Keratinocyte (primary cell): ENCODE measurements at regions not wholly inside any gene's neighbourhood (a gene's known extent, or its start where the extent isn't known, plus 50 kb on each side); places are given as distances from the start of the nearest gene placed in this dataset.

Experiments
- DNase-seq: peaks from one replicate; pipeline ENCODE4 v3.0.0-alpha.2; 2011; ENCODE audit warnings: low read depth, missing footprints, low spot score
- FAIRE-seq: peaks from 2 replicates; lab custom pipeline; 2011; peaks lifted over from hg19 to GRCh38; lab: Jason Lieb, UNC
- H2AFZ ChIP-seq: 2 replicates; pipeline ENCODE4 v1.6.0; 2012; ENCODE audit warnings: low read length, control low read depth, inconsistent platforms; ENCODE audit not compliant: control insufficient read depth
- H3K27ac ChIP-seq: 2 replicates; pipeline ENCODE4 v1.5.1; 2011; ENCODE audit warnings: low read length; ENCODE audit not compliant: control insufficient read depth, insufficient read depth
- H3K27me3 ChIP-seq: 3 replicates; pipeline ENCODE4 v1.6.0; 2011; ENCODE audit warnings: low read length; ENCODE audit not compliant: control insufficient read depth, insufficient read depth; ENCODE audit errors: extremely low read depth
- H3K36me3 ChIP-seq, 2 experiments: 2 replicates in 1 of 2; 3 replicates in 1 of 2; pipeline ENCODE4 v1.5.1; 2011; ENCODE audit warnings: low read length in 2 of 2, mild to moderate bottlenecking in 1 of 2; ENCODE audit not compliant: control insufficient read depth in 2 of 2, insufficient read depth in 2 of 2; ENCODE audit errors: extremely low read depth in 1 of 2
- H3K4me1 ChIP-seq: 3 replicates; pipeline ENCODE4 v1.5.1; 2011; ENCODE audit warnings: low read length; ENCODE audit not compliant: control insufficient read depth, insufficient read depth; ENCODE audit errors: extremely low read depth
- H3K4me2 ChIP-seq: 3 replicates; pipeline ENCODE4 v1.6.0; 2011; ENCODE audit warnings: low read depth, low read length; ENCODE audit not compliant: control insufficient read depth, insufficient read depth; ENCODE audit errors: extremely low read depth
- H3K4me3 ChIP-seq, 3 experiments: fragments of 200-600 bp in 1 of 3; sonication (generic) in 1 of 3; 2 replicates in 2 of 3; 3 replicates in 1 of 3; pipeline ENCODE4 v1.5.1; 2011 to 2016; ENCODE audit warnings: low read length in 3 of 3, mild to moderate bottlenecking in 3 of 3, control low read depth in 2 of 3, inconsistent platforms in 1 of 3, low read depth in 1 of 3, mixed read lengths in 1 of 3, mixed run types in 1 of 3, moderate library complexity in 1 of 3; ENCODE audit not compliant: control insufficient read depth in 2 of 3, insufficient read depth in 2 of 3; ENCODE audit errors: extremely low read depth in 1 of 3
- H3K79me2 ChIP-seq: 2 replicates; pipeline ENCODE4 v1.6.0; 2012; ENCODE audit warnings: low read length; ENCODE audit not compliant: control insufficient read depth, insufficient read depth
- H3K9ac ChIP-seq: 3 replicates; pipeline ENCODE4 v1.6.0; 2011; ENCODE audit warnings: low read length; ENCODE audit not compliant: control insufficient read depth, insufficient read depth; ENCODE audit errors: extremely low read depth
- H3K9me1 ChIP-seq: 3 replicates; pipeline ENCODE4 v1.6.0; 2011; ENCODE audit warnings: low read length; ENCODE audit not compliant: control insufficient read depth, insufficient read depth; ENCODE audit errors: extremely low read depth
- H3K9me3 ChIP-seq: 2 replicates; pipeline ENCODE4 v1.5.1; 2012; ENCODE audit warnings: low read depth, low read length; ENCODE audit not compliant: control insufficient read depth
- H4K20me1 ChIP-seq: 3 replicates; pipeline ENCODE4 v1.6.0; 2011; ENCODE audit warnings: low read length; ENCODE audit not compliant: control insufficient read depth, insufficient read depth; ENCODE audit errors: extremely low read depth
- EZH2 ChIP-seq: IDR thresholded peaks from one replicate; pipeline ENCODE4 v1.6.1; 2012; ENCODE audit warnings: inconsistent platforms, mild to moderate bottlenecking, low read length, moderate library complexity
- dilution Hi-C: fragments of 300-500 bp; cut with MboI; formaldehyde crosslinking; loops from one replicate; pipeline ENCODE4 v1.7.0; 2020; ENCODE audit warnings: low sequenced_read_pairs; ENCODE audit not compliant: extremely low pct_ligation_motif_present
- TF ChIP-seq, protein P1 (sequence below), 3 experiments: IDR thresholded peaks in 1 of 3; conservative IDR thresholded peaks in 1 of 3; optimal IDR thresholded peaks in 1 of 3; 2 replicates in 2 of 3; 3 replicates in 1 of 3; pipeline versions ENCODE3 to v1.5.1; 2011; ENCODE audit warnings: low read length in 3 of 3, mild to moderate bottlenecking in 3 of 3, moderate library complexity in 2 of 3, control low read depth in 1 of 3, inconsistent platforms in 1 of 3; ENCODE audit not compliant: insufficient read depth in 2 of 3; ENCODE audit errors: extremely low read depth in 1 of 3

DNA sequence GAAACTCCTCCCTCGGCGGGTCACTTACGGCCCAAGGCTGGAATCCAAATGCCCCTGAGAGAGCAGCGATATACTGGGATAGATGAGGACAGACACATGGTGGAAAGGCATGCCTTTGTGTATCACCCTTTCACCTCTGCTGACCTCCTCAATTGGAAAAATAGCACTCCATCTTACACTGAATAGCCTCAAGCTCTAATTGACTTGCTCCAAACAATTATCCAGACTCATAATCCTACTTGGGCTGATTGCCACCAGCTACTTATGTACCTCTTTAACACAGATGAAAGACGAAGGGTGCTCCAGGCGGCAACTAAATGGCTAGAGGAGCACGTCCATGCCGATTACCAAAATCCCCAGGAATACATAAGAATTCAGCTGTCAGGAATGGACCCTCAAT lies 1142.2 kb downstream of the ARAP2 start:
- Histone ChIP-seq H3K9me1 (no peaks in the 10 kb centered on the region), H3K27me3 (no peaks in the 10 kb centered on the region), H3K4me1 (no peaks in the 10 kb centered on the region), H3K4me3 (no peak overlapping the region), H2AFZ (no peak overlapping the region), H3K9ac (no peak overlapping the region), H3K27ac (no peak overlapping the region), H4K20me1 (no peaks in the 10 kb centered on the region), H3K79me2 (no peaks in the 10 kb centered on the region), H3K4me2 (no peak overlapping the region), H3K9me3 (no peaks in the 10 kb centered on the region), H3K36me3 (no peaks in the 10 kb centered on the region)
- DNase-seq (no peak), FAIRE-seq (no peak)
- no peak for TF ChIP-seq EZH2
- TF ChIP-seq, protein P1, sequence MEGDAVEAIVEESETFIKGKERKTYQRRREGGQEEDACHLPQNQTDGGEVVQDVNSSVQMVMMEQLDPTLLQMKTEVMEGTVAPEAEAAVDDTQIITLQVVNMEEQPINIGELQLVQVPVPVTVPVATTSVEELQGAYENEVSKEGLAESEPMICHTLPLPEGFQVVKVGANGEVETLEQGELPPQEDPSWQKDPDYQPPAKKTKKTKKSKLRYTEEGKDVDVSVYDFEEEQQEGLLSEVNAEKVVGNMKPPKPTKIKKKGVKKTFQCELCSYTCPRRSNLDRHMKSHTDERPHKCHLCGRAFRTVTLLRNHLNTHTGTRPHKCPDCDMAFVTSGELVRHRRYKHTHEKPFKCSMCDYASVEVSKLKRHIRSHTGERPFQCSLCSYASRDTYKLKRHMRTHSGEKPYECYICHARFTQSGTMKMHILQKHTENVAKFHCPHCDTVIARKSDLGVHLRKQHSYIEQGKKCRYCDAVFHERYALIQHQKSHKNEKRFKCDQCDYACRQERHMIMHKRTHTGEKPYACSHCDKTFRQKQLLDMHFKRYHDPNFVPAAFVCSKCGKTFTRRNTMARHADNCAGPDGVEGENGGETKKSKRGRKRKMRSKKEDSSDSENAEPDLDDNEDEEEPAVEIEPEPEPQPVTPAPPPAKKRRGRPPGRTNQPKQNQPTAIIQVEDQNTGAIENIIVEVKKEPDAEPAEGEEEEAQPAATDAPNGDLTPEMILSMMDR (optimal IDR thresholded peaks at IDR 0.05 in 1 of 3, IDR thresholded peaks at IDR 0.05 in 1 of 3, conservative IDR thresholded peaks at IDR 0.05 in 1 of 3; ENCODE audit: extremely low read depth in 1 of 3, insufficient read depth in 2 of 3, low read length in 3 of 3), result no peak
- dilution Hi-C loops, result no loop called here

DNA sequence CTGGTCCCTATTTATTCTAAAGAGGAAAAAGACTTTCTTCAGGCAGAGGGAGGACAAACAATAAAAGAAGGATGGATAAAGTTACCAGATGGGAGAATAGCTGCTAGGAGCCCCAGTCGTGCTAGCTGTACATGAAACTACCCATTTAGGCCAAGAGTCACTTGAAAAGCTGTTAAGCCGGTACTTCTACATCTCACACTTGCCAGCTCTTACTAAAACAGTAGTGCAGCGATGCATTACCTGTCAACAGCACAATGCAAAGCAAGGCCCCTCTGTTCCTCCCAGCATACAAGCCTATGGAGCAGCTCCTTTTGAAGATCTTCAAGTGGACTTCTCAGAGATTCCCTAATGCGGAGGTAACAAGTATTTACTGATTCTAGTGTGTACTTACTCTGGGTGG lies 1138.8 kb downstream of the ARAP2 start:
- TF ChIP-seq EZH2, result no peak
- TF ChIP-seq, protein P1 (optimal IDR thresholded peaks at IDR 0.05 in 1 of 3, IDR thresholded peaks at IDR 0.05 in 1 of 3, conservative IDR thresholded peaks at IDR 0.05 in 1 of 3; ENCODE audit: extremely low read depth in 1 of 3, insufficient read depth in 2 of 3, low read length in 3 of 3), result no peak
- FAIRE-seq, result no peak
- Histone ChIP-seq H3K79me2 (no peaks in the 10 kb centered on the region), H3K27ac (no peak overlapping the region), H3K4me2 (no peak overlapping the region), H3K36me3 (no peaks in the 10 kb centered on the region), H3K27me3 (no peaks in the 10 kb centered on the region), H3K9me3 (no peaks in the 10 kb centered on the region), H3K4me1 (no peaks in the 10 kb centered on the region), H3K9me1 (no peaks in the 10 kb centered on the region), H3K4me3 (no peak overlapping the region), H2AFZ (no peak overlapping the region), H3K9ac (no peak overlapping the region), H4K20me1 (no peaks in the 10 kb centered on the region)
- no peak for DNase-seq
- dilution Hi-C loops, result no loop called here
